Keratinocyte (primary cell): ENCODE measurements at regions not wholly inside any gene's neighbourhood (a gene's known extent, or its start where the extent isn't known, plus 50 kb on each side); places are given as distances from the start of the nearest gene placed in this dataset.

Experiments used
- DNase-seq: peaks from one replicate; pipeline ENCODE4 v3.0.0-alpha.2; 2011; ENCODE audit warnings: low read depth, missing footprints, low spot score
- FAIRE-seq: peaks from 2 replicates; lab custom pipeline; 2011; peaks lifted over from hg19 to GRCh38; lab: Jason Lieb, UNC
- H2AFZ ChIP-seq: 2 replicates; pipeline ENCODE4 v1.6.0; 2012; ENCODE audit warnings: low read length, control low read depth, inconsistent platforms; ENCODE audit not compliant: control insufficient read depth
- H3K27ac ChIP-seq: 2 replicates; pipeline ENCODE4 v1.5.1; 2011; ENCODE audit warnings: low read length; ENCODE audit not compliant: control insufficient read depth, insufficient read depth
- H3K27me3 ChIP-seq: 3 replicates; pipeline ENCODE4 v1.6.0; 2011; ENCODE audit warnings: low read length; ENCODE audit not compliant: control insufficient read depth, insufficient read depth; ENCODE audit errors: extremely low read depth
- H3K36me3 ChIP-seq, 2 experiments: 2 replicates in 1 of 2; 3 replicates in 1 of 2; pipeline ENCODE4 v1.5.1; 2011; ENCODE audit warnings: low read length in 2 of 2, mild to moderate bottlenecking in 1 of 2; ENCODE audit not compliant: control insufficient read depth in 2 of 2, insufficient read depth in 2 of 2; ENCODE audit errors: extremely low read depth in 1 of 2
- H3K4me1 ChIP-seq: 3 replicates; pipeline ENCODE4 v1.5.1; 2011; ENCODE audit warnings: low read length; ENCODE audit not compliant: control insufficient read depth, insufficient read depth; ENCODE audit errors: extremely low read depth
- H3K4me2 ChIP-seq: 3 replicates; pipeline ENCODE4 v1.6.0; 2011; ENCODE audit warnings: low read depth, low read length; ENCODE audit not compliant: control insufficient read depth, insufficient read depth; ENCODE audit errors: extremely low read depth
- H3K4me3 ChIP-seq, 3 experiments: fragments of 200-600 bp in 1 of 3; sonication (generic) in 1 of 3; 2 replicates in 2 of 3; 3 replicates in 1 of 3; pipeline ENCODE4 v1.5.1; 2011 to 2016; ENCODE audit warnings: low read length in 3 of 3, mild to moderate bottlenecking in 3 of 3, control low read depth in 2 of 3, inconsistent platforms in 1 of 3, low read depth in 1 of 3, mixed read lengths in 1 of 3, mixed run types in 1 of 3, moderate library complexity in 1 of 3; ENCODE audit not compliant: control insufficient read depth in 2 of 3, insufficient read depth in 2 of 3; ENCODE audit errors: extremely low read depth in 1 of 3
- H3K79me2 ChIP-seq: 2 replicates; pipeline ENCODE4 v1.6.0; 2012; ENCODE audit warnings: low read length; ENCODE audit not compliant: control insufficient read depth, insufficient read depth
- H3K9ac ChIP-seq: 3 replicates; pipeline ENCODE4 v1.6.0; 2011; ENCODE audit warnings: low read length; ENCODE audit not compliant: control insufficient read depth, insufficient read depth; ENCODE audit errors: extremely low read depth
- H3K9me1 ChIP-seq: 3 replicates; pipeline ENCODE4 v1.6.0; 2011; ENCODE audit warnings: low read length; ENCODE audit not compliant: control insufficient read depth, insufficient read depth; ENCODE audit errors: extremely low read depth
- H3K9me3 ChIP-seq: 2 replicates; pipeline ENCODE4 v1.5.1; 2012; ENCODE audit warnings: low read depth, low read length; ENCODE audit not compliant: control insufficient read depth
- H4K20me1 ChIP-seq: 3 replicates; pipeline ENCODE4 v1.6.0; 2011; ENCODE audit warnings: low read length; ENCODE audit not compliant: control insufficient read depth, insufficient read depth; ENCODE audit errors: extremely low read depth
- CTCF ChIP-seq, 3 experiments: IDR thresholded peaks in 1 of 3; conservative IDR thresholded peaks in 1 of 3; optimal IDR thresholded peaks in 1 of 3; 2 replicates in 2 of 3; 3 replicates in 1 of 3; pipeline versions ENCODE3 to v1.5.1; 2011; ENCODE audit warnings: low read length in 3 of 3, mild to moderate bottlenecking in 3 of 3, moderate library complexity in 2 of 3, control low read depth in 1 of 3, inconsistent platforms in 1 of 3; ENCODE audit not compliant: insufficient read depth in 2 of 3; ENCODE audit errors: extremely low read depth in 1 of 3
- EZH2 ChIP-seq: IDR thresholded peaks from one replicate; pipeline ENCODE4 v1.6.1; 2012; ENCODE audit warnings: inconsistent platforms, mild to moderate bottlenecking, low read length, moderate library complexity
- dilution Hi-C: fragments of 300-500 bp; cut with MboI; formaldehyde crosslinking; loops from one replicate; pipeline ENCODE4 v1.7.0; 2020; ENCODE audit warnings: low sequenced_read_pairs; ENCODE audit not compliant: extremely low pct_ligation_motif_present

GRCh38 chr7:153413199-153413539 is 639.0 kb upstream of the DPP6 start:
- no peaks in the 10 kb centered on the region for H4K20me1 ChIP-seq
- no peak overlapping the region for H3K9ac ChIP-seq
- H2AFZ ChIP-seq = no peak overlapping the region
- H3K4me1 ChIP-seq = no peaks in the 10 kb centered on the region
- TF ChIP-seq CTCF (optimal IDR thresholded peaks at IDR 0.05 in 1 of 3, IDR thresholded peaks at IDR 0.05 in 1 of 3, conservative IDR thresholded peaks at IDR 0.05 in 1 of 3; ENCODE audit: extremely low read depth in 1 of 3, insufficient read depth in 2 of 3, low read length in 3 of 3) (no peak), EZH2 (no peak)
- peaks cover 2% of the 10 kb centered on the region for H3K9me3 ChIP-seq
- no peak overlapping the region for H3K4me3 ChIP-seq
- H3K27ac ChIP-seq = no peak overlapping the region
- no peak overlapping the region for H3K4me2 ChIP-seq
- no peaks in the 10 kb centered on the region for H3K9me1 ChIP-seq
- no peaks in the 10 kb centered on the region for H3K79me2 ChIP-seq
- no peaks in the 10 kb centered on the region for H3K36me3 ChIP-seq
- no peak for FAIRE-seq
- dilution Hi-C loops = no loop called here
- no peaks in the 10 kb centered on the region for H3K27me3 ChIP-seq
- no peak for DNase-seq

GRCh38 chr7:153413540-153414287 is 638.5 kb upstream of the DPP6 start:
- no peaks in the 10 kb centered on the region for H3K27me3 ChIP-seq
- H3K27ac ChIP-seq = no peak overlapping the region
- H3K9me3 ChIP-seq = peaks cover 2% of the 10 kb centered on the region
- no peak overlapping the region for H3K4me3 ChIP-seq
- no peaks in the 10 kb centered on the region for H4K20me1 ChIP-seq
- no peak overlapping the region for H3K9ac ChIP-seq
- no peaks in the 10 kb centered on the region for H3K4me1 ChIP-seq
- DNase-seq (no peak), FAIRE-seq (no peak)
- TF ChIP-seq CTCF (optimal IDR thresholded peaks at IDR 0.05 in 1 of 3, IDR thresholded peaks at IDR 0.05 in 1 of 3, conservative IDR thresholded peaks at IDR 0.05 in 1 of 3; ENCODE audit: extremely low read depth in 1 of 3, insufficient read depth in 2 of 3, low read length in 3 of 3) (no peak), EZH2 (no peak)
- H3K36me3 ChIP-seq = no peaks in the 10 kb centered on the region
- H2AFZ ChIP-seq = no peak overlapping the region
- dilution Hi-C loops = no loop called here
- no peak overlapping the region for H3K4me2 ChIP-seq
- H3K9me1 ChIP-seq = no peaks in the 10 kb centered on the region
- no peaks in the 10 kb centered on the region for H3K79me2 ChIP-seq
